DND-41 (cell line): ENCODE measurements at regions not wholly inside any gene's neighbourhood (a gene's known extent, or its start where the extent isn't known, plus 50 kb on each side); places are given as distances from the start of the nearest gene placed in this dataset.

Experiments
- ATAC-seq: fragments of 200-7000 bp; cut with Tn5 transposase; 3 replicates; pipeline ENCODE4 v1.9.1; 2021; ENCODE audit warnings: low read depth; ENCODE audit not compliant: insufficient read depth
- DNase-seq: peaks from one replicate; pipeline ENCODE4 v3.0.0-alpha.2; 2020
- H2AFZ ChIP-seq: 2 replicates; pipeline ENCODE4 v1.6.0; 2012; ENCODE audit warnings: low read depth, low read length
- H3K27ac ChIP-seq: 2 replicates; pipeline ENCODE4 v1.5.1; 2012; ENCODE audit warnings: low read length, inconsistent platforms
- H3K27me3 ChIP-seq: fragments of 200-600 bp; sonication (generic); 2 replicates; pipeline ENCODE4 v1.6.0; 2012; ENCODE audit warnings: low read length, mild to moderate bottlenecking, inconsistent platforms; ENCODE audit not compliant: insufficient read depth, poor library complexity
- H3K36me3 ChIP-seq: 2 replicates; pipeline ENCODE4 v1.5.1; 2012; ENCODE audit warnings: low read length, inconsistent platforms; ENCODE audit not compliant: insufficient read depth
- H3K4me1 ChIP-seq: 2 replicates; pipeline ENCODE4 v1.5.1; 2012; ENCODE audit warnings: mild to moderate bottlenecking, low read length; ENCODE audit not compliant: insufficient read depth
- H3K4me2 ChIP-seq: 2 replicates; pipeline ENCODE4 v1.6.0; 2012; ENCODE audit warnings: mild to moderate bottlenecking, moderate library complexity, low read length, inconsistent platforms; ENCODE audit not compliant: insufficient read depth
- H3K4me3 ChIP-seq, 2 experiments: fragments of 200-600 bp in 1 of 2; shearing (Covaris generic) in 1 of 2; 2 replicates each; pipeline ENCODE4 v1.5.1; 2012 to 2016; ENCODE audit warnings: inconsistent platforms in 2 of 2, low read length in 2 of 2, mild to moderate bottlenecking in 2 of 2, low read depth in 1 of 2, moderate library complexity in 1 of 2
- H3K79me2 ChIP-seq: 2 replicates; pipeline ENCODE4 v1.6.0; 2012; ENCODE audit warnings: low read length, inconsistent platforms; ENCODE audit not compliant: insufficient read depth
- H3K9ac ChIP-seq: 2 replicates; pipeline ENCODE4 v1.6.0; 2012; ENCODE audit warnings: low read depth, mild to moderate bottlenecking, inconsistent platforms, low read length, moderate library complexity
- H3K9me3 ChIP-seq: 2 replicates; pipeline ENCODE4 v1.5.1; 2012; ENCODE audit warnings: low read length, moderate library complexity, mild to moderate bottlenecking, inconsistent platforms; ENCODE audit not compliant: insufficient read depth, severe bottlenecking
- H4K20me1 ChIP-seq: 2 replicates; pipeline ENCODE4 v1.6.0; 2012; ENCODE audit warnings: low read length; ENCODE audit not compliant: insufficient read depth
- EZH2 ChIP-seq: IDR thresholded peaks from 3 replicates; pipeline ENCODE4 v1.6.1; 2012; ENCODE audit warnings: borderline replicate concordance, low read depth, mild to moderate bottlenecking, moderate library complexity, low read length, inconsistent platforms; ENCODE audit not compliant: severe bottlenecking
- TF ChIP-seq, protein P1 (sequence below): IDR thresholded peaks from 2 replicates; pipeline ENCODE4 v1.5.1; 2012; ENCODE audit warnings: borderline replicate concordance, low read length, moderate library complexity, mild to moderate bottlenecking; ENCODE audit not compliant: poor library complexity, severe bottlenecking; ENCODE audit errors: extremely low read depth

GRCh38 chr12:87806310-87806709 lies 222.9 kb downstream of the C12orf50 start:
- Histone ChIP-seq H3K79me2 (no peaks in the 10 kb centered on the region), H4K20me1 (no peaks in the 10 kb centered on the region), H3K9ac (no peak overlapping the region), H3K9me3 (no peaks in the 10 kb centered on the region), H3K27me3 (no peaks in the 10 kb centered on the region), H2AFZ (no peak overlapping the region), H3K4me2 (no peak overlapping the region), H3K4me3 (no peak overlapping the region), H3K27ac (no peak overlapping the region), H3K36me3 (no peaks in the 10 kb centered on the region), H3K4me1 (no peaks in the 10 kb centered on the region)
- no peak for ATAC-seq
- DNase-seq = no peak
- TF ChIP-seq, protein P1, sequence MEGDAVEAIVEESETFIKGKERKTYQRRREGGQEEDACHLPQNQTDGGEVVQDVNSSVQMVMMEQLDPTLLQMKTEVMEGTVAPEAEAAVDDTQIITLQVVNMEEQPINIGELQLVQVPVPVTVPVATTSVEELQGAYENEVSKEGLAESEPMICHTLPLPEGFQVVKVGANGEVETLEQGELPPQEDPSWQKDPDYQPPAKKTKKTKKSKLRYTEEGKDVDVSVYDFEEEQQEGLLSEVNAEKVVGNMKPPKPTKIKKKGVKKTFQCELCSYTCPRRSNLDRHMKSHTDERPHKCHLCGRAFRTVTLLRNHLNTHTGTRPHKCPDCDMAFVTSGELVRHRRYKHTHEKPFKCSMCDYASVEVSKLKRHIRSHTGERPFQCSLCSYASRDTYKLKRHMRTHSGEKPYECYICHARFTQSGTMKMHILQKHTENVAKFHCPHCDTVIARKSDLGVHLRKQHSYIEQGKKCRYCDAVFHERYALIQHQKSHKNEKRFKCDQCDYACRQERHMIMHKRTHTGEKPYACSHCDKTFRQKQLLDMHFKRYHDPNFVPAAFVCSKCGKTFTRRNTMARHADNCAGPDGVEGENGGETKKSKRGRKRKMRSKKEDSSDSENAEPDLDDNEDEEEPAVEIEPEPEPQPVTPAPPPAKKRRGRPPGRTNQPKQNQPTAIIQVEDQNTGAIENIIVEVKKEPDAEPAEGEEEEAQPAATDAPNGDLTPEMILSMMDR = no peak
- no peak for TF ChIP-seq EZH2

- H3K4me3 ChIP-seq = no peak overlapping the region
- no peak overlapping the region for H2AFZ ChIP-seq
- no peaks in the 10 kb centered on the region for H3K9me3 ChIP-seq
- H4K20me1 ChIP-seq = no peaks in the 10 kb centered on the region
- ATAC-seq (no peak), DNase-seq (no peak)
- H3K27ac ChIP-seq = no peak overlapping the region
- no peaks in the 10 kb centered on the region for H3K79me2 ChIP-seq
- H3K4me1 ChIP-seq = no peaks in the 10 kb centered on the region
- no peak overlapping the region for H3K4me2 ChIP-seq
- H3K36me3 ChIP-seq = no peaks in the 10 kb centered on the region
- no peak for TF ChIP-seq EZH2
- TF ChIP-seq, protein P1 = no peak
- no peaks in the 10 kb centered on the region for H3K27me3 ChIP-seq
- H3K9ac ChIP-seq = no peak overlapping the region
Measured at GRCh38 chr12:87804386-87804785, 224.8 kb downstream of the C12orf50 start.

GRCh38 chr12:87802721-87803011 lies 226.5 kb downstream of the C12orf50 start:
- H3K9me3 ChIP-seq = no peaks in the 10 kb centered on the region
- no peaks in the 10 kb centered on the region for H3K27me3 ChIP-seq
- H4K20me1 ChIP-seq = no peaks in the 10 kb centered on the region
- H2AFZ ChIP-seq = no peak overlapping the region
- no peak overlapping the region for H3K27ac ChIP-seq
- no peak overlapping the region for H3K4me3 ChIP-seq
- H3K79me2 ChIP-seq = no peaks in the 10 kb centered on the region
- H3K9ac ChIP-seq = no peak overlapping the region
- DNase-seq = no peak
- TF ChIP-seq, protein P1 = no peak
- TF ChIP-seq EZH2 = no peak
- H3K36me3 ChIP-seq = no peaks in the 10 kb centered on the region
- no peak for ATAC-seq
- H3K4me1 ChIP-seq = no peaks in the 10 kb centered on the region
- H3K4me2 ChIP-seq = no peak overlapping the region

DNA sequence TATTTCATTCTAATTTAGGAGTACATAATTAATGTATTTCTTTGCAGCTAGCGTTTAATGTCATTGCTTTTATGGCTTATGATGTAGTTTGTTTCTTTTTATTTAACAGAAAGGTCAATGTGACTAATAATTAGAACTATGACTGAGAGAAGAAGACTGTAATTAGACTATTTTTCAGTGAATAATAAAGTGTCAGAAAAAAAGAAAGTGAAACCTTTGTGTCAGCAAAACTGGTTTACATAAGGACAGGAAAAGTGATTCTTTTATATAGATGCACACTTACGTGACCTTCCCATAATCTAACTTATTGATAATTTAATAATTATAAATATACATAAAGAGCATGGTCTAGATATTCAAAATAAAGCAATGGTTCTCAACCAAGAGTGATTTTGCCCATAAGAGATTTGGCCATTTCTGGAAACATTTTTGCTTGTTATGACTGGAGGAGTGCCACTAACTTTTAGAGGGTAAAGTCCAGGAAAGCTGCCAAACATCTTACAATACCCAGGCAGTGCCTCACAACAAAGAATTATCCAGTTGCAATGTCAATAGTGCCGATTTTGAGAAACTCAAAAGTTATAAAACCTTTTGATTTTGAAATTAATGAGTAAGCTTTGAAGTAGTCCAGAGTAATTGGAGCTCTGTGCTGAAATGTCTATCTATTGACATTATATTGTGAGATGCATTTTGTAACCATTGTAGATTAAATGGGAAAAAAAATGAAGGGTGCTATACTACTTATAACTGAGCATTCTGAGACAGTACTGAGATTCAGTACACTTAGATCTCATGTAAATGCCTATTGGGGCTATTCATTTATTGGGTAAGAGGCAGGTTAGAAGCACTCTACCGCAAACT lies 227.1 kb downstream of the C12orf50 start:
- H3K36me3 ChIP-seq = no peaks in the 10 kb centered on the region
- no peaks in the 10 kb centered on the region for H3K4me1 ChIP-seq
- H4K20me1 ChIP-seq = no peaks in the 10 kb centered on the region
- no peak overlapping the region for H2AFZ ChIP-seq
- no peak overlapping the region for H3K27ac ChIP-seq
- no peak for DNase-seq
- H3K9ac ChIP-seq = no peak overlapping the region
- H3K9me3 ChIP-seq = no peaks in the 10 kb centered on the region
- H3K27me3 ChIP-seq = no peaks in the 10 kb centered on the region
- no peaks in the 10 kb centered on the region for H3K79me2 ChIP-seq
- no peak for ATAC-seq
- no peak overlapping the region for H3K4me3 ChIP-seq
- H3K4me2 ChIP-seq = no peak overlapping the region
- TF ChIP-seq EZH2 = no peak
- TF ChIP-seq, protein P1 = no peak
